ENCODE measurements at regions not wholly inside any gene's neighbourhood (a gene's known extent, or its start where the extent isn't known, plus 50 kb on each side); places are given as distances from the start of the nearest gene placed in this dataset.
A peak's percentile ranks its signal among the peaks of the same experiment; 100 is the strongest.

- in situ Hi-C loops (cut with HindIII; ENCODE audit: low sequenced_read_pairs), result no loop called here
- no peak for DNase-seq (ENCODE audit: low spot score)
Observed at GRCh38 chr11:114758627-114759026, 80.3 kb downstream of the NXPE2 start.

- in situ Hi-C loops (cut with HindIII; ENCODE audit: low sequenced_read_pairs), result no loop called here
- peak; percentile 66 for DNase-seq (ENCODE audit: low spot score)
Observed at GRCh38 chr11:114762408-114762807, 84.1 kb downstream of the NXPE2 start.

- DNase-seq (ENCODE audit: low spot score), result no peak
- in situ Hi-C loops (cut with HindIII; ENCODE audit: low sequenced_read_pairs), result no loop called here
Observed at GRCh38 chr11:114764563-114764962, 86.2 kb downstream of the NXPE2 start.

- DNase-seq (ENCODE audit: low spot score), result no peak
- in situ Hi-C loops (cut with HindIII; ENCODE audit: low sequenced_read_pairs), result no loop called here
Observed at GRCh38 chr11:114771172-114771571, 92.8 kb downstream of the NXPE2 start.

- DNase-seq (ENCODE audit: low spot score), result no peak
- in situ Hi-C loops (cut with HindIII; ENCODE audit: low sequenced_read_pairs), result no loop called here
Observed at GRCh38 chr11:114773541-114774338, 95.4 kb downstream of the NXPE2 start.

GRCh38 chr11:114774599-114775361 is 96.5 kb downstream of the NXPE2 start:
- in situ Hi-C loops (cut with HindIII; ENCODE audit: low sequenced_read_pairs), result no loop called here
- peak; percentile 90 for DNase-seq (ENCODE audit: low spot score)

GRCh38 chr11:114775875-114776621 is 97.7 kb downstream of the NXPE2 start:
- peak; percentile 81 for DNase-seq (ENCODE audit: low spot score)
- in situ Hi-C loops (cut with HindIII; ENCODE audit: low sequenced_read_pairs), result no loop called here

- in situ Hi-C loops (cut with HindIII; ENCODE audit: low sequenced_read_pairs), result no loop called here
- DNase-seq (ENCODE audit: low spot score), result no peak
Observed at GRCh38 chr11:114776956-114777355, 98.6 kb downstream of the NXPE2 start.

- no peak for DNase-seq (ENCODE audit: low spot score)
- in situ Hi-C loops (cut with HindIII; ENCODE audit: low sequenced_read_pairs), result no loop called here
Observed at GRCh38 chr11:114779189-114779588, 100.9 kb downstream of the NXPE2 start.

GRCh38 chr11:114782650-114783310 is 104.5 kb downstream of the NXPE2 start:
- in situ Hi-C loops (cut with HindIII; ENCODE audit: low sequenced_read_pairs), result no loop called here
- DNase-seq (ENCODE audit: low spot score), result no peak

- in situ Hi-C loops (cut with HindIII; ENCODE audit: low sequenced_read_pairs), result no loop called here
- DNase-seq (ENCODE audit: low spot score), result no peak
Observed at GRCh38 chr11:114783805-114784204, 105.5 kb downstream of the NXPE2 start.

GRCh38 chr11:114784216-114784615 is 105.9 kb downstream of the NXPE2 start:
- DNase-seq (ENCODE audit: low spot score), result no peak
- in situ Hi-C loops (cut with HindIII; ENCODE audit: low sequenced_read_pairs), result no loop called here

- DNase-seq (ENCODE audit: low spot score), result no peak
- in situ Hi-C loops (cut with HindIII; ENCODE audit: low sequenced_read_pairs), result no loop called here
Observed at GRCh38 chr11:114784891-114785290, 106.6 kb downstream of the NXPE2 start.

GRCh38 chr11:114785820-114786219 is 107.5 kb downstream of the NXPE2 start:
- in situ Hi-C loops (cut with HindIII; ENCODE audit: low sequenced_read_pairs), result no loop called here

GRCh38 chr11:114787126-114787525 is 108.8 kb downstream of the NXPE2 start:
- in situ Hi-C loops (cut with HindIII; ENCODE audit: low sequenced_read_pairs), result no loop called here
- no peak for DNase-seq (ENCODE audit: low spot score)

More at GRCh38 chr11:114785820-114786219, 107.5 kb downstream of the NXPE2 start:
- no peak for DNase-seq (ENCODE audit: low spot score)

GRCh38 chr11:114790910-114791309 is 112.6 kb downstream of the NXPE2 start:
- no peak for DNase-seq (ENCODE audit: low spot score)
- in situ Hi-C loops (cut with HindIII; ENCODE audit: low sequenced_read_pairs), result no loop called here

GRCh38 chr11:114794048-114794684 is 115.8 kb downstream of the NXPE2 start:
- in situ Hi-C loops (cut with HindIII; ENCODE audit: low sequenced_read_pairs), result no loop called here
- no peak for DNase-seq (ENCODE audit: low spot score)

GRCh38 chr11:114796954-114797721 is 118.8 kb downstream of the NXPE2 start:
- in situ Hi-C loops (cut with HindIII; ENCODE audit: low sequenced_read_pairs), result no loop called here

More at GRCh38 chr11:114796954-114797721, 118.8 kb downstream of the NXPE2 start:
- DNase-seq (ENCODE audit: low spot score), result no peak

All from G401 (cell line).